Fibroblast of pulmonary artery (primary cell): ENCODE measurements at regions not wholly inside any gene's neighbourhood (a gene's known extent, or its start where the extent isn't known, plus 50 kb on each side); places are given as distances from the start of the nearest gene placed in this dataset.

ENCODE experiments used
- DNase-seq: peaks from one replicate; pipeline ENCODE4 v3.0.0-alpha.2; 2010; ENCODE audit warnings: low read depth
- H3K4me3 ChIP-seq: replicated peaks from 2 replicates; pipeline ENCODE4 v1.5.1; 2011; ENCODE audit warnings: low read depth, mild to moderate bottlenecking, control low read depth, low read length, moderate library complexity
- CTCF ChIP-seq: IDR thresholded peaks from 2 replicates; pipeline ENCODE4 v1.5.1; 2011; ENCODE audit warnings: mild to moderate bottlenecking, control low read depth, low read length, inconsistent platforms; ENCODE audit errors: missing control alignments

GRCh38 chr17:56688151-56688550, 94.7 kb downstream of the NOG start:
- no peak for DNase-seq
- H3K4me3 ChIP-seq: no peak overlapping the region
- no peak for TF ChIP-seq CTCF

DNA sequence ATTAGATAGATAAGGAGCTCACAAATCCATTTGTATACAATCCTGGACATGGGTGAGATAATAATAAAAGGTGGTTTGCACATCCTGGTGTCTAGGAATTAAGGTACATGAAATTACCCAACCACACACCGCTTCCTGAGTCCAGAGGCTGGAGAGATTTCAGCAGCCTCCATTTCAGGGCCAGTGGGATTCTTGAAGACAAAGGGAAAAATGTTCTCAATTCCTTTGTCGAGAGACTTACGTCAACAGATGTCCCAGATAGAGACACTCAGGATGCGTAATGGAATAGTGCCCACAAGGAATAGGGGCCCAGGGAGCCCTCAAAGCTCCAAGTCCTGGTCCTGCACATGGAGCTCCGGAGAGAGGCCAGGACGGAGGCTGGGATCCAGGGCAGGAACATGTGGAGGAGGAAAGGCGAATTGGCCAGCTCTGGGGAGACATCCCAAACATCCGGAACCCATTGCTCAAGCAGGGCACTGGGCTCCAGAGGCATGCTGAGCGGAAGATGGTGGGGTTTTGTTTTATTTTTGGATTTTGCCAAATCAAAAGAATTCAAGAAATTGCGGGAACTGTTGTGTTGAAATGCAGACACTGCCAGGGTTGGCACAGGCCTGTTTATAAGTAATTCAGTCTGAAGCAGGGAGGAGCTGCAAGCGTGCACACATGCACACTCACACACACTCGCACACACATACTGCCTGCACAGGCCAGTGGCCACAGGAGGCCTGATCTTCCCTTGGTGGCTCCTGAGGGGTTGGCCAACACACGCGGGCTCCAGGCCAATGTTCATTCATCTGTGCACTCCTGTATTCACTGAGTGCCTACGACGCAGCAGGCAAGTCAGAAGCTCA, 97.2 kb downstream of the NOG start:
- H3K4me3 ChIP-seq: no peak overlapping the region
- no peak for TF ChIP-seq CTCF
- DNase-seq: no peak

- no peak overlapping the region for H3K4me3 ChIP-seq
- DNase-seq: no peak
- no peak for TF ChIP-seq CTCF
These were observed 101.3 kb downstream of the NOG start for GRCh38 chr17:56694825-56695224.

DNA sequence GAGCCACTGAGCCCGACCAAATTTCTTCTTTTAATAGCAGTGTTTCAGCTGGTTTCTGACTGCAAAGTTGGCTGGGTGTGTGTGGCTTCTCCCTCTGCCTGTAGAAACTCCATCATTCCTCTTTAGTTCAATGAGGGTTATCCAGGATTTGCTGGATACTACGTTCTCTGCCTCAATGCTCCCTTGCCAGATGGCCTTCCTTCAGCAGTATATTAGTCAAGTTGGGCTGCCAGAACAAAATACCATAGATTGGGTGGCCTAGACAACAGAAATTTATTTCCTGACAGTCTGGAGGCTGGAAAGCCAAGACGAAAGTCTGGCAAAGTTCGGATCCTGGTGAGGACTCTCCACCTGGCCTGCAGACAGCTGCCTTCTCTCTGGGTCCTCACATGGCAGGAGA, 103.7 kb downstream of the NOG start:
- no peak overlapping the region for H3K4me3 ChIP-seq
- DNase-seq: no peak
- no peak for TF ChIP-seq CTCF

DNA sequence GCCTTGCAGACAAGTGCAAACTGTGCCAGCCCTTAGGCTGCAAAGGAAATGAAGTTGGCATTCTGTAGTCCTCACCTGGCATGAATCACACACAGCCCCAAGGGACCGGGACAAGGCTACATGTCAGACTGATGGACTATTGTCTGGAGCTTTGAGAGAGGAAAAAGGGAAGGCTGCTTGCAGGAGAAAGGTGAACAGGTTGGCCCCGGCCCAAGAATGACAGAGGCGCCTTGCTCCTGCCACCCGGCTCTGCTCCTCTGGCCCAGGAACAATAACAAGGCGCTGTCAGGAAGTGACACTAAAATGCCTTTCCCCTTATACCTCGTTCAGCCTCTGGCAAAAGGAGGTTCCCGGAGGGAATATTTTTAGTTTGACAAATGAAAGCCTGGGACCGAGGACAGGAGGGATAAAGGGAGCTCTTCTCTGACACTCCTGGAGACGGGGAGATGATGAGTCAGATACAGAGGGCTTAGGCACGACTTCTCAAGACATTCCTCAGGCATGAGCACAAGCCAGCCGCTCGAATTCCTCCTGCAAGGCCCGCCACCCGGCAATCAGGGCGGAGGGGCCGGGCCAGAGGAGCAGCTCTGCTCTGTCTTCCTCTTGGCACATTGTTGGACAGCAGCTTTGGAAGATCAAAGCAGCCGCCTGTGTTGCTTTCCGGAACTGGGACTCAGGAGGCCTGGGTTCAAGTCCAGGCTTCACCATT, 105.8 kb downstream of the NOG start:
- DNase-seq: peak; percentile 80
- no peak for TF ChIP-seq CTCF
- H3K4me3 ChIP-seq: no peak overlapping the region

DNA sequence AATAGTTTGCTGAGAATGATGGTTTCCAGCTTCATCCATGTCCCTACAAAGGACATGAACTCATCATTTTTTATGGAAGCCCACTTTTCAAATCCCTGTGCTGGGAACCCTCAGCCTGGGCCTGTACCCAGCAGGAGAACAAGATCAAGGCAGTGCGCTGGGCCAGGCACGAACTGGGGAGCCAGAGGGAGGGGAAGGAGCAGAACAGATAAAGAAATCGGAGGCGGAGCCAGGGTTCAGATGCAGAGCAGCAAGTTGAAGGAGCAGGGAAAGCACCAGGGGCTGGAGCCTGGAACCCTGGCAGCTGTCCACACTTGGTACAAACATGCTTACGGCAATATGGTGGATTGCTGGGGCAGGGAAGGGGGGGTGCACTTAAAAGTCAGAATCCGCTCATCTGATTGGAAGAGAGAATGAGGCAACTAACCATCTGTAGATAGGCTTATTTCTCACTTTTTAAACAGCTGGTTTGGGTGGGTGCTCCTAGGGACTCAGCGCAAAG, 107.5 kb downstream of the NOG start:
- DNase-seq: no peak
- H3K4me3 ChIP-seq: no peak overlapping the region
- TF ChIP-seq CTCF: no peak
